ENCODE measurements at regions not wholly inside any gene's neighbourhood (a gene's known extent, or its start where the extent isn't known, plus 50 kb on each side); places are given as distances from the start of the nearest gene placed in this dataset.

- TF ChIP-seq CTCF (IDR thresholded peaks at IDR 0.05 in 8 of 11, conservative IDR thresholded peaks at IDR 0.05 in 3 of 11): no peak
- TF ChIP-seq POLR2A (IDR thresholded peaks at IDR 0.05): no peak
- TF ChIP-seq POLR2AphosphoS5 (IDR thresholded peaks at IDR 0.05): no peak
Measured at GRCh38 chr1:188888386-188888785, 1589.3 kb downstream of the BRINP3 start.
